ENCODE measurements at regions not wholly inside any gene's neighbourhood (a gene's known extent, or its start where the extent isn't known, plus 50 kb on each side); places are given as distances from the start of the nearest gene placed in this dataset.

GRCh38 chr14:104344818-104345620, 206.6 kb downstream of the KIF26A start:
- no peak for TF ChIP-seq CTCF (IDR thresholded peaks at IDR 0.05)
- TF ChIP-seq ZFX (IDR thresholded peaks at IDR 0.05; ENCODE audit: borderline replicate concordance), result no peak
- H3K27ac ChIP-seq, result no peak overlapping the region

- no peak overlapping the region for H3K27ac ChIP-seq
- TF ChIP-seq CTCF (IDR thresholded peaks at IDR 0.05) (no peak), ZFX (IDR thresholded peaks at IDR 0.05; ENCODE audit: borderline replicate concordance) (no peak)
Observed at GRCh38 chr14:104345621-104346462, 207.5 kb downstream of the KIF26A start.

- no peak overlapping the region for H3K27ac ChIP-seq
- no peak for TF ChIP-seq CTCF (IDR thresholded peaks at IDR 0.05)
- no peak for TF ChIP-seq ZFX (IDR thresholded peaks at IDR 0.05; ENCODE audit: borderline replicate concordance)
Observed at GRCh38 chr14:104346608-104347007, 208.2 kb downstream of the KIF26A start.

GRCh38 chr14:104348741-104349140, 210.4 kb downstream of the KIF26A start:
- no peak for TF ChIP-seq ZFX (IDR thresholded peaks at IDR 0.05; ENCODE audit: borderline replicate concordance)
- no peak for TF ChIP-seq CTCF (IDR thresholded peaks at IDR 0.05)
- no peak overlapping the region for H3K27ac ChIP-seq

- TF ChIP-seq CTCF (IDR thresholded peaks at IDR 0.05), result no peak
- TF ChIP-seq ZFX (IDR thresholded peaks at IDR 0.05; ENCODE audit: borderline replicate concordance), result no peak
- no peak overlapping the region for H3K27ac ChIP-seq
Observed at GRCh38 chr14:104349950-104350349, 211.6 kb downstream of the KIF26A start.

- TF ChIP-seq CTCF (IDR thresholded peaks at IDR 0.05) (no peak), ZFX (IDR thresholded peaks at IDR 0.05; ENCODE audit: borderline replicate concordance) (no peak)
- no peak overlapping the region for H3K27ac ChIP-seq
Observed at GRCh38 chr14:104350463-104351185, 212.2 kb downstream of the KIF26A start.

Measured in 22Rv1 (cell line).